ENCODE measurements at regions not wholly inside any gene's neighbourhood (a gene's known extent, or its start where the extent isn't known, plus 50 kb on each side); places are given as distances from the start of the nearest gene placed in this dataset.
A peak's percentile ranks its signal among the peaks of the same experiment; 100 is the strongest.

GRCh38 chr2:145755019-145755837 lies 1235.3 kb upstream of the ZEB2 start:
- Histone ChIP-seq H3K36me3 (no peaks in the 10 kb centered on the region), H3K4me1 (peaks cover 31 to 40% (median 38%) of the 10 kb centered on the region in 10 experiments), H3K27ac (no peak overlapping the region), H3K9ac (no peak overlapping the region), H3K4me3 (no peak overlapping the region), H3K27me3 (no peaks in the 10 kb centered on the region), H3K9me3 (replicated peaks in 1 of 11) (no peaks in the 10 kb centered on the region), H3K4me2 (no peak overlapping the region), H4K20me1 (no peaks in the 10 kb centered on the region)
- no peak for TF ChIP-seq Cebpa-rat (IDR thresholded peaks at IDR 0.05)

GRCh38 chr2:145753966-145754365 lies 1234.0 kb upstream of the ZEB2 start:
- H3K4me3 ChIP-seq, result no peak overlapping the region
- H3K36me3 ChIP-seq, result no peaks in the 10 kb centered on the region
- H3K4me1 ChIP-seq, result peaks cover 34 to 51% (median 42%) of the 10 kb centered on the region in 10 experiments
- no peak overlapping the region; a peak in 1 of 22 replicates for H3K9ac ChIP-seq
- no peaks in the 10 kb centered on the region for H4K20me1 ChIP-seq
- H3K4me2 ChIP-seq, result peak overlapping the region in 8 of 11 experiments; percentile 26 to 85 (median 77); a peak in 10 of 22 replicates
- H3K27me3 ChIP-seq, result no peaks in the 10 kb centered on the region
- H3K9me3 ChIP-seq (replicated peaks in 1 of 11), result no peaks in the 10 kb centered on the region
- no peak for TF ChIP-seq Cebpa-rat (IDR thresholded peaks at IDR 0.05)
- no peak overlapping the region for H3K27ac ChIP-seq

GRCh38 chr2:145753041-145753608 lies 1233.2 kb upstream of the ZEB2 start:
- H3K4me1 ChIP-seq, result peaks cover 34 to 59% (median 42%) of the 10 kb centered on the region in 10 experiments
- H3K27me3 ChIP-seq, result no peaks in the 10 kb centered on the region
- H4K20me1 ChIP-seq, result no peaks in the 10 kb centered on the region
- H3K4me3 ChIP-seq, result no peak overlapping the region
- no peak for TF ChIP-seq Cebpa-rat (IDR thresholded peaks at IDR 0.05)
- H3K9me3 ChIP-seq (replicated peaks in 1 of 11), result no peaks in the 10 kb centered on the region
- no peaks in the 10 kb centered on the region for H3K36me3 ChIP-seq
- peak overlapping the region in 9 of 11 experiments; percentile 5 to 77 (median 47); a peak in 13 of 22 replicates for H3K9ac ChIP-seq
- peak overlapping the region in 9 of 11 experiments; percentile 2 to 83 (median 63); a peak in 12 of 22 replicates for H3K27ac ChIP-seq
- H3K4me2 ChIP-seq, result peak overlapping the region; percentile 54 to 91 (median 77)

GRCh38 chr2:145752091-145752806 lies 1232.3 kb upstream of the ZEB2 start:
- Histone ChIP-seq H3K4me2 (peak overlapping the region; percentile 54 to 91 (median 77)), H3K36me3 (no peaks in the 10 kb centered on the region), H3K27ac (peak overlapping the region; percentile 52 to 83 (median 73)), H3K4me3 (peak overlapping the region in 4 of 10 experiments; percentile 7 to 38 (median 9); a peak in 5 of 20 replicates), H3K4me1 (peaks cover 34 to 59% (median 42%) of the 10 kb centered on the region in 10 experiments), H3K27me3 (no peaks in the 10 kb centered on the region), H3K9ac (peak overlapping the region; percentile 5 to 77 (median 59)), H3K9me3 (replicated peaks in 1 of 11) (no peaks in the 10 kb centered on the region), H4K20me1 (no peaks in the 10 kb centered on the region)
- TF ChIP-seq Cebpa-rat (IDR thresholded peaks at IDR 0.05), result peak in 3 of 11 experiments; percentile 32 to 40 (median 34); a peak in 2 of 22 replicates

GRCh38 chr2:145751629-145752028 lies 1231.7 kb upstream of the ZEB2 start:
- Histone ChIP-seq H3K9ac (peak overlapping the region; percentile 5 to 78 (median 59); a peak in 16 of 22 replicates), H3K4me2 (peak overlapping the region; percentile 54 to 91 (median 77))

GRCh38 chr2:145751155-145751554 lies 1231.2 kb upstream of the ZEB2 start:
- TF ChIP-seq Cebpa-rat (IDR thresholded peaks at IDR 0.05), result no peak
- Histone ChIP-seq H4K20me1 (no peaks in the 10 kb centered on the region), H3K4me2 (peak overlapping the region; percentile 54 to 91 (median 77)), H3K27ac (peak overlapping the region; percentile 22 to 83 (median 63); a peak in 20 of 22 replicates), H3K4me1 (peaks cover 36 to 68% (median 46%) of the 10 kb centered on the region in 10 experiments), H3K9me3 (replicated peaks in 1 of 11) (no peaks in the 10 kb centered on the region), H3K36me3 (no peaks in the 10 kb centered on the region), H3K9ac (peak overlapping the region in 7 of 11 experiments; percentile 1 to 78 (median 59); a peak in 11 of 22 replicates), H3K27me3 (no peaks in the 10 kb centered on the region), H3K4me3 (peak overlapping the region in 1 of 10 experiments; percentile 5; a peak in 1 of 20 replicates)

More at GRCh38 chr2:145751629-145752028, 1231.7 kb upstream of the ZEB2 start:
- Histone ChIP-seq H3K27ac (peak overlapping the region; percentile 52 to 83 (median 73)), H4K20me1 (no peaks in the 10 kb centered on the region), H3K4me3 (peak overlapping the region in 2 of 10 experiments; percentile 7 to 38; a peak in 2 of 20 replicates), H3K4me1 (peaks cover 34 to 63% (median 42%) of the 10 kb centered on the region in 10 experiments), H3K27me3 (no peaks in the 10 kb centered on the region), H3K36me3 (no peaks in the 10 kb centered on the region), H3K9me3 (replicated peaks in 1 of 11) (no peaks in the 10 kb centered on the region)
- TF ChIP-seq Cebpa-rat (IDR thresholded peaks at IDR 0.05), result no peak

GRCh38 chr2:145750612-145751011 lies 1230.7 kb upstream of the ZEB2 start:
- peak overlapping the region in 3 of 11 experiments; percentile 69 to 78 (median 78); a peak in 5 of 22 replicates for H3K9ac ChIP-seq
- no peaks in the 10 kb centered on the region for H3K9me3 ChIP-seq (replicated peaks in 1 of 11)
- H4K20me1 ChIP-seq, result no peaks in the 10 kb centered on the region
- peaks cover 41 to 73% (median 51%) of the 10 kb centered on the region in 10 experiments for H3K4me1 ChIP-seq
- H3K4me2 ChIP-seq, result peak overlapping the region in 9 of 11 experiments; percentile 0 to 91 (median 82); a peak in 16 of 22 replicates
- H3K27ac ChIP-seq, result peak overlapping the region in 6 of 11 experiments; percentile 63 to 83 (median 78); a peak in 8 of 22 replicates
- H3K36me3 ChIP-seq, result no peaks in the 10 kb centered on the region
- TF ChIP-seq Cebpa-rat (IDR thresholded peaks at IDR 0.05), result no peak
- no peaks in the 10 kb centered on the region for H3K27me3 ChIP-seq
- no peak overlapping the region for H3K4me3 ChIP-seq

- H3K27me3 ChIP-seq, result no peaks in the 10 kb centered on the region
- no peaks in the 10 kb centered on the region for H3K36me3 ChIP-seq
- TF ChIP-seq Cebpa-rat (IDR thresholded peaks at IDR 0.05), result no peak
- no peak overlapping the region for H3K4me3 ChIP-seq
- H3K9ac ChIP-seq, result peak overlapping the region in 3 of 11 experiments; percentile 57 to 78 (median 69); a peak in 5 of 22 replicates
- no peaks in the 10 kb centered on the region for H3K9me3 ChIP-seq (replicated peaks in 1 of 11)
- H3K4me2 ChIP-seq, result peak overlapping the region in 8 of 11 experiments; percentile 0 to 91 (median 80); a peak in 12 of 22 replicates
- peaks cover 46 to 78% (median 56%) of the 10 kb centered on the region in 10 experiments for H3K4me1 ChIP-seq
- no peaks in the 10 kb centered on the region for H4K20me1 ChIP-seq
- H3K27ac ChIP-seq, result peak overlapping the region in 3 of 11 experiments; percentile 76 to 83 (median 81); a peak in 5 of 22 replicates
Measured at GRCh38 chr2:145750144-145750543, 1230.2 kb upstream of the ZEB2 start.
